ENCODE measurements at regions not wholly inside any gene's neighbourhood (a gene's known extent, or its start where the extent isn't known, plus 50 kb on each side); places are given as distances from the start of the nearest gene placed in this dataset.

GRCh38 chr21:22900490-22900889, 1902.3 kb downstream of the NCAM2 start:
- Histone ChIP-seq H3K27ac (ENCODE audit: low read depth, low read length) (no peak overlapping the region), H2AFZ (ENCODE audit: low read length, unreplicated experiment) (no peak overlapping the region), H3K4me1 (ENCODE audit: control insufficient read depth, insufficient read depth, low read length, unreplicated experiment) (no peaks in the 10 kb centered on the region), H3K79me2 (ENCODE audit: control insufficient read depth, insufficient read depth, low read length, unreplicated experiment) (no peaks in the 10 kb centered on the region), H3K27me3 (ENCODE audit: insufficient read depth, low read length) (no peaks in the 10 kb centered on the region), H3K36me3 (ENCODE audit: insufficient read depth, low read length) (no peaks in the 10 kb centered on the region), H3K4me3 (ENCODE audit: low read depth, low read length) (no peak overlapping the region)

- no peaks in the 10 kb centered on the region for H3K4me1 ChIP-seq (ENCODE audit: control insufficient read depth, insufficient read depth, low read length, unreplicated experiment)
- H3K4me3 ChIP-seq (ENCODE audit: low read depth, low read length), result no peak overlapping the region
- H3K36me3 ChIP-seq (ENCODE audit: insufficient read depth, low read length), result no peaks in the 10 kb centered on the region
- no peaks in the 10 kb centered on the region for H3K79me2 ChIP-seq (ENCODE audit: control insufficient read depth, insufficient read depth, low read length, unreplicated experiment)
- H3K27me3 ChIP-seq (ENCODE audit: insufficient read depth, low read length), result no peaks in the 10 kb centered on the region
- no peak overlapping the region for H3K27ac ChIP-seq (ENCODE audit: low read depth, low read length)
- no peak overlapping the region for H2AFZ ChIP-seq (ENCODE audit: low read length, unreplicated experiment)
Measured at GRCh38 chr21:22903851-22904250, 1905.6 kb downstream of the NCAM2 start.

- Histone ChIP-seq H3K79me2 (ENCODE audit: control insufficient read depth, insufficient read depth, low read length, unreplicated experiment) (no peaks in the 10 kb centered on the region), H3K27ac (ENCODE audit: low read depth, low read length) (no peak overlapping the region), H3K4me3 (ENCODE audit: low read depth, low read length) (no peak overlapping the region), H3K36me3 (ENCODE audit: insufficient read depth, low read length) (no peaks in the 10 kb centered on the region), H3K4me1 (ENCODE audit: control insufficient read depth, insufficient read depth, low read length, unreplicated experiment) (no peaks in the 10 kb centered on the region), H3K27me3 (ENCODE audit: insufficient read depth, low read length) (no peaks in the 10 kb centered on the region), H2AFZ (ENCODE audit: low read length, unreplicated experiment) (no peak overlapping the region)
Measured at GRCh38 chr21:22904385-22904784, 1906.2 kb downstream of the NCAM2 start.

GRCh38 chr21:22925032-22925431, 1926.8 kb downstream of the NCAM2 start:
- Histone ChIP-seq H2AFZ (ENCODE audit: low read length, unreplicated experiment) (no peak overlapping the region), H3K36me3 (ENCODE audit: insufficient read depth, low read length) (no peaks in the 10 kb centered on the region), H3K79me2 (ENCODE audit: control insufficient read depth, insufficient read depth, low read length, unreplicated experiment) (no peaks in the 10 kb centered on the region), H3K4me3 (ENCODE audit: low read depth, low read length) (no peak overlapping the region), H3K27ac (ENCODE audit: low read depth, low read length) (no peak overlapping the region), H3K27me3 (ENCODE audit: insufficient read depth, low read length) (no peaks in the 10 kb centered on the region), H3K4me1 (ENCODE audit: control insufficient read depth, insufficient read depth, low read length, unreplicated experiment) (no peaks in the 10 kb centered on the region)

- Histone ChIP-seq H3K36me3 (ENCODE audit: insufficient read depth, low read length) (no peaks in the 10 kb centered on the region), H3K4me3 (ENCODE audit: low read depth, low read length) (no peak overlapping the region), H3K79me2 (ENCODE audit: control insufficient read depth, insufficient read depth, low read length, unreplicated experiment) (no peaks in the 10 kb centered on the region), H3K27me3 (ENCODE audit: insufficient read depth, low read length) (no peaks in the 10 kb centered on the region), H3K4me1 (ENCODE audit: control insufficient read depth, insufficient read depth, low read length, unreplicated experiment) (no peaks in the 10 kb centered on the region), H3K27ac (ENCODE audit: low read depth, low read length) (no peak overlapping the region), H2AFZ (ENCODE audit: low read length, unreplicated experiment) (no peak overlapping the region)
Measured at GRCh38 chr21:22927469-22927868, 1929.3 kb downstream of the NCAM2 start.

GRCh38 chr21:22941779-22942490, 1943.7 kb downstream of the NCAM2 start:
- no peak overlapping the region for H3K4me3 ChIP-seq (ENCODE audit: low read depth, low read length)
- H3K79me2 ChIP-seq (ENCODE audit: control insufficient read depth, insufficient read depth, low read length, unreplicated experiment), result no peaks in the 10 kb centered on the region
- H2AFZ ChIP-seq (ENCODE audit: low read length, unreplicated experiment), result no peak overlapping the region
- no peaks in the 10 kb centered on the region for H3K36me3 ChIP-seq (ENCODE audit: insufficient read depth, low read length)
- H3K27me3 ChIP-seq (ENCODE audit: insufficient read depth, low read length), result no peaks in the 10 kb centered on the region
- no peak overlapping the region for H3K27ac ChIP-seq (ENCODE audit: low read depth, low read length)
- H3K4me1 ChIP-seq (ENCODE audit: control insufficient read depth, insufficient read depth, low read length, unreplicated experiment), result no peaks in the 10 kb centered on the region

- no peak overlapping the region for H3K27ac ChIP-seq (ENCODE audit: low read depth, low read length)
- H3K27me3 ChIP-seq (ENCODE audit: insufficient read depth, low read length), result no peaks in the 10 kb centered on the region
- H3K36me3 ChIP-seq (ENCODE audit: insufficient read depth, low read length), result no peaks in the 10 kb centered on the region
- no peaks in the 10 kb centered on the region for H3K79me2 ChIP-seq (ENCODE audit: control insufficient read depth, insufficient read depth, low read length, unreplicated experiment)
- H3K4me3 ChIP-seq (ENCODE audit: low read depth, low read length), result no peak overlapping the region
- no peaks in the 10 kb centered on the region for H3K4me1 ChIP-seq (ENCODE audit: control insufficient read depth, insufficient read depth, low read length, unreplicated experiment)
- H2AFZ ChIP-seq (ENCODE audit: low read length, unreplicated experiment), result no peak overlapping the region
Measured at GRCh38 chr21:22955559-22955958, 1957.3 kb downstream of the NCAM2 start.

- Histone ChIP-seq H2AFZ (ENCODE audit: low read length, unreplicated experiment) (no peak overlapping the region), H3K27ac (ENCODE audit: low read depth, low read length) (no peak overlapping the region), H3K27me3 (ENCODE audit: insufficient read depth, low read length) (no peaks in the 10 kb centered on the region), H3K36me3 (ENCODE audit: insufficient read depth, low read length) (no peaks in the 10 kb centered on the region), H3K4me3 (ENCODE audit: low read depth, low read length) (no peak overlapping the region), H3K79me2 (ENCODE audit: control insufficient read depth, insufficient read depth, low read length, unreplicated experiment) (no peaks in the 10 kb centered on the region), H3K4me1 (ENCODE audit: control insufficient read depth, insufficient read depth, low read length, unreplicated experiment) (no peaks in the 10 kb centered on the region)
Measured at GRCh38 chr21:22961258-22961657, 1963.0 kb downstream of the NCAM2 start.

- H3K27ac ChIP-seq (ENCODE audit: low read depth, low read length), result no peak overlapping the region
- H3K27me3 ChIP-seq (ENCODE audit: insufficient read depth, low read length), result no peaks in the 10 kb centered on the region
- no peak overlapping the region for H3K4me3 ChIP-seq (ENCODE audit: low read depth, low read length)
- H2AFZ ChIP-seq (ENCODE audit: low read length, unreplicated experiment), result no peak overlapping the region
- no peaks in the 10 kb centered on the region for H3K79me2 ChIP-seq (ENCODE audit: control insufficient read depth, insufficient read depth, low read length, unreplicated experiment)
- H3K4me1 ChIP-seq (ENCODE audit: control insufficient read depth, insufficient read depth, low read length, unreplicated experiment), result no peaks in the 10 kb centered on the region
- no peaks in the 10 kb centered on the region for H3K36me3 ChIP-seq (ENCODE audit: insufficient read depth, low read length)
Measured at GRCh38 chr21:22965455-22966135, 1967.4 kb downstream of the NCAM2 start.

- H3K4me1 ChIP-seq (ENCODE audit: control insufficient read depth, insufficient read depth, low read length, unreplicated experiment), result no peaks in the 10 kb centered on the region
- H3K27me3 ChIP-seq (ENCODE audit: insufficient read depth, low read length), result no peaks in the 10 kb centered on the region
- no peak overlapping the region for H3K4me3 ChIP-seq (ENCODE audit: low read depth, low read length)
- no peaks in the 10 kb centered on the region for H3K79me2 ChIP-seq (ENCODE audit: control insufficient read depth, insufficient read depth, low read length, unreplicated experiment)
- no peak overlapping the region for H3K27ac ChIP-seq (ENCODE audit: low read depth, low read length)
- no peak overlapping the region for H2AFZ ChIP-seq (ENCODE audit: low read length, unreplicated experiment)
- H3K36me3 ChIP-seq (ENCODE audit: insufficient read depth, low read length), result no peaks in the 10 kb centered on the region
Measured at GRCh38 chr21:22981819-22982218, 1983.6 kb downstream of the NCAM2 start.

GRCh38 chr21:22993144-22993543, 1994.9 kb downstream of the NCAM2 start:
- no peak overlapping the region for H3K4me3 ChIP-seq (ENCODE audit: low read depth, low read length)
- no peaks in the 10 kb centered on the region for H3K79me2 ChIP-seq (ENCODE audit: control insufficient read depth, insufficient read depth, low read length, unreplicated experiment)
- H3K4me1 ChIP-seq (ENCODE audit: control insufficient read depth, insufficient read depth, low read length, unreplicated experiment), result no peaks in the 10 kb centered on the region
- H3K27ac ChIP-seq (ENCODE audit: low read depth, low read length), result no peak overlapping the region
- H3K27me3 ChIP-seq (ENCODE audit: insufficient read depth, low read length), result no peaks in the 10 kb centered on the region
- no peak overlapping the region for H2AFZ ChIP-seq (ENCODE audit: low read length, unreplicated experiment)
- H3K36me3 ChIP-seq (ENCODE audit: insufficient read depth, low read length), result no peaks in the 10 kb centered on the region

Data from ACC112 (cell line).